K562 (cell line): ENCODE measurements at regions not wholly inside any gene's neighbourhood (a gene's known extent, or its start where the extent isn't known, plus 50 kb on each side); places are given as distances from the start of the nearest gene placed in this dataset.

Experiments used
- TF ChIP-seq, protein P1 (sequence below): fragments of 200-600 bp; sonication (generic); IDR thresholded peaks from one replicate; pipeline ENCODE4 v1.6.1; 2012; ENCODE audit warnings: mild to moderate bottlenecking, low read depth, low read length, inconsistent platforms

DNA sequence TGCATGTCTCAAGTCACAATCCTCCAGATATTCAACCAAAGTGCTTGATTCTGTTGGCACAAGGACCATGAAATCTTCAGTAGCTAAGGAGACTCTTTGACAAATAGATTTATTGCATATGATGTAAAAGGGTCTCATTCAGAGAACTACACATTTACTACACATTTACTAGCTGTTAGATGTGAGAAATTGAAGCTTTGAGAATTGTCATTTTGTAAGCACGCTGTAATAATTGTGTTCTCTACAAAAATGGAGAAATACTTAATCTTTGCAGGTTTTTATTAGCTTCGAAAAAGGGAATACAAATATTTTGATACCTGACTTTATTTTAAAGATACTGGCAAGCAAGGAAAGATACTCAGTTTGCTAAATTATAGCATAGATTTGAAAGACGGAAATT, 70.2 kb upstream of the CHD2 start (continued):
- TF ChIP-seq, protein P1, sequence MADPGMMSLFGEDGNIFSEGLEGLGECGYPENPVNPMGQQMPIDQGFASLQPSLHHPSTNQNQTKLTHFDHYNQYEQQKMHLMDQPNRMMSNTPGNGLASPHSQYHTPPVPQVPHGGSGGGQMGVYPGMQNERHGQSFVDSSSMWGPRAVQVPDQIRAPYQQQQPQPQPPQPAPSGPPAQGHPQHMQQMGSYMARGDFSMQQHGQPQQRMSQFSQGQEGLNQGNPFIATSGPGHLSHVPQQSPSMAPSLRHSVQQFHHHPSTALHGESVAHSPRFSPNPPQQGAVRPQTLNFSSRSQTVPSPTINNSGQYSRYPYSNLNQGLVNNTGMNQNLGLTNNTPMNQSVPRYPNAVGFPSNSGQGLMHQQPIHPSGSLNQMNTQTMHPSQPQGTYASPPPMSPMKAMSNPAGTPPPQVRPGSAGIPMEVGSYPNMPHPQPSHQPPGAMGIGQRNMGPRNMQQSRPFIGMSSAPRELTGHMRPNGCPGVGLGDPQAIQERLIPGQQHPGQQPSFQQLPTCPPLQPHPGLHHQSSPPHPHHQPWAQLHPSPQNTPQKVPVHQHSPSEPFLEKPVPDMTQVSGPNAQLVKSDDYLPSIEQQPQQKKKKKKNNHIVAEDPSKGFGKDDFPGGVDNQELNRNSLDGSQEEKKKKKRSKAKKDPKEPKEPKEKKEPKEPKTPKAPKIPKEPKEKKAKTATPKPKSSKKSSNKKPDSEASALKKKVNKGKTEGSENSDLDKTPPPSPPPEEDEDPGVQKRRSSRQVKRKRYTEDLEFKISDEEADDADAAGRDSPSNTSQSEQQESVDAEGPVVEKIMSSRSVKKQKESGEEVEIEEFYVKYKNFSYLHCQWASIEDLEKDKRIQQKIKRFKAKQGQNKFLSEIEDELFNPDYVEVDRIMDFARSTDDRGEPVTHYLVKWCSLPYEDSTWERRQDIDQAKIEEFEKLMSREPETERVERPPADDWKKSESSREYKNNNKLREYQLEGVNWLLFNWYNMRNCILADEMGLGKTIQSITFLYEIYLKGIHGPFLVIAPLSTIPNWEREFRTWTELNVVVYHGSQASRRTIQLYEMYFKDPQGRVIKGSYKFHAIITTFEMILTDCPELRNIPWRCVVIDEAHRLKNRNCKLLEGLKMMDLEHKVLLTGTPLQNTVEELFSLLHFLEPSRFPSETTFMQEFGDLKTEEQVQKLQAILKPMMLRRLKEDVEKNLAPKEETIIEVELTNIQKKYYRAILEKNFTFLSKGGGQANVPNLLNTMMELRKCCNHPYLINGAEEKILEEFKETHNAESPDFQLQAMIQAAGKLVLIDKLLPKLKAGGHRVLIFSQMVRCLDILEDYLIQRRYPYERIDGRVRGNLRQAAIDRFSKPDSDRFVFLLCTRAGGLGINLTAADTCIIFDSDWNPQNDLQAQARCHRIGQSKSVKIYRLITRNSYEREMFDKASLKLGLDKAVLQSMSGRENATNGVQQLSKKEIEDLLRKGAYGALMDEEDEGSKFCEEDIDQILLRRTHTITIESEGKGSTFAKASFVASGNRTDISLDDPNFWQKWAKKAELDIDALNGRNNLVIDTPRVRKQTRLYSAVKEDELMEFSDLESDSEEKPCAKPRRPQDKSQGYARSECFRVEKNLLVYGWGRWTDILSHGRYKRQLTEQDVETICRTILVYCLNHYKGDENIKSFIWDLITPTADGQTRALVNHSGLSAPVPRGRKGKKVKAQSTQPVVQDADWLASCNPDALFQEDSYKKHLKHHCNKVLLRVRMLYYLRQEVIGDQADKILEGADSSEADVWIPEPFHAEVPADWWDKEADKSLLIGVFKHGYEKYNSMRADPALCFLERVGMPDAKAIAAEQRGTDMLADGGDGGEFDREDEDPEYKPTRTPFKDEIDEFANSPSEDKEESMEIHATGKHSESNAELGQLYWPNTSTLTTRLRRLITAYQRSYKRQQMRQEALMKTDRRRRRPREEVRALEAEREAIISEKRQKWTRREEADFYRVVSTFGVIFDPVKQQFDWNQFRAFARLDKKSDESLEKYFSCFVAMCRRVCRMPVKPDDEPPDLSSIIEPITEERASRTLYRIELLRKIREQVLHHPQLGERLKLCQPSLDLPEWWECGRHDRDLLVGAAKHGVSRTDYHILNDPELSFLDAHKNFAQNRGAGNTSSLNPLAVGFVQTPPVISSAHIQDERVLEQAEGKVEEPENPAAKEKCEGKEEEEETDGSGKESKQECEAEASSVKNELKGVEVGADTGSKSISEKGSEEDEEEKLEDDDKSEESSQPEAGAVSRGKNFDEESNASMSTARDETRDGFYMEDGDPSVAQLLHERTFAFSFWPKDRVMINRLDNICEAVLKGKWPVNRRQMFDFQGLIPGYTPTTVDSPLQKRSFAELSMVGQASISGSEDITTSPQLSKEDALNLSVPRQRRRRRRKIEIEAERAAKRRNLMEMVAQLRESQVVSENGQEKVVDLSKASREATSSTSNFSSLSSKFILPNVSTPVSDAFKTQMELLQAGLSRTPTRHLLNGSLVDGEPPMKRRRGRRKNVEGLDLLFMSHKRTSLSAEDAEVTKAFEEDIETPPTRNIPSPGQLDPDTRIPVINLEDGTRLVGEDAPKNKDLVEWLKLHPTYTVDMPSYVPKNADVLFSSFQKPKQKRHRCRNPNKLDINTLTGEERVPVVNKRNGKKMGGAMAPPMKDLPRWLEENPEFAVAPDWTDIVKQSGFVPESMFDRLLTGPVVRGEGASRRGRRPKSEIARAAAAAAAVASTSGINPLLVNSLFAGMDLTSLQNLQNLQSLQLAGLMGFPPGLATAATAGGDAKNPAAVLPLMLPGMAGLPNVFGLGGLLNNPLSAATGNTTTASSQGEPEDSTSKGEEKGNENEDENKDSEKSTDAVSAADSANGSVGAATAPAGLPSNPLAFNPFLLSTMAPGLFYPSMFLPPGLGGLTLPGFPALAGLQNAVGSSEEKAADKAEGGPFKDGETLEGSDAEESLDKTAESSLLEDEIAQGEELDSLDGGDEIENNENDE: no peak
